ENCODE measurements at regions not wholly inside any gene's neighbourhood (a gene's known extent, or its start where the extent isn't known, plus 50 kb on each side); places are given as distances from the start of the nearest gene placed in this dataset.

- in situ Hi-C loops (cut with MboI; ENCODE audit: low sequenced_read_pairs, unreplicated experiment) = no loop called here
- no peak for DNase-seq (ENCODE audit: low spot score)
Measured at GRCh38 chr12:107845226-107845979, 70.9 kb downstream of the ASCL4 start.

DNA sequence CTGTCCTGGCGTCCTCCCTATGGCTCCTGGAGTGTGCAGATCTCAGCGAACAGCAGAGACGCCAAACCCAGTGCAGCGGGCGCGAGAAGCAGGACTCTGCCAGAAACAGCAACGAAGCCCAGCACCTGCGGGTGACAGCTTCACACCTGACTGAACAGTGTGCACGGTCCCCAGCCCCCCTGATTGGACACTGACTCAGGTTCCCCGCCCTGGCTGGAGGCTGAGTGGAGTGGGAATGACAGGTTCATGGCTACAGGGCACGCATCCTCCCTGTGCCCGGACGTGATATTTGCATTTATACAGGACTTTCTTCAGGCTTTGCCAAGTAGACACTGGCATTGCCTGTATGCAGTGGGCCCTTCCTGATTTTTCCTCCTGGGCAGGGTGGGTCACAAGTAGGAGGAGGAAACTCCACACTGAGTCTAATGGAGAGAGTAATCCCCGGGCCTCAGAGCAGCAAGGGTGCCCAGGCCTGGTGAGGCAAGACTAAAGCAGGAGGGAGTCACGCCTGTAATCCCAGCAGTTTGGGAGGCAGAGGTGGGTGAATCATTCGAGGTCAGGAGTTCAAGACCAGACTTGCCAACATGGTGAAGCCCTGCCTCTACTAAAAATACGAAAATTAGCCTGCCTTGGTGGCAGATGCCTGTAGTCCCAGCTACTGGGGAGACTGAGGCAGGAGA is 71.6 kb downstream of the ASCL4 start:
- in situ Hi-C loops (cut with MboI; ENCODE audit: low sequenced_read_pairs, unreplicated experiment) = no loop called here
- TF ChIP-seq CTCF (IDR thresholded peaks at IDR 0.05; ENCODE audit: borderline replicate concordance, control extremely low read depth, extremely low read depth, insufficient read depth, missing control alignments) = no peak
- DNase-seq (ENCODE audit: low spot score) = no peak

More at GRCh38 chr12:107845226-107845979, 70.9 kb downstream of the ASCL4 start:
- TF ChIP-seq CTCF (IDR thresholded peaks at IDR 0.05; ENCODE audit: borderline replicate concordance, control extremely low read depth, extremely low read depth, insufficient read depth, missing control alignments) = no peak

DNA sequence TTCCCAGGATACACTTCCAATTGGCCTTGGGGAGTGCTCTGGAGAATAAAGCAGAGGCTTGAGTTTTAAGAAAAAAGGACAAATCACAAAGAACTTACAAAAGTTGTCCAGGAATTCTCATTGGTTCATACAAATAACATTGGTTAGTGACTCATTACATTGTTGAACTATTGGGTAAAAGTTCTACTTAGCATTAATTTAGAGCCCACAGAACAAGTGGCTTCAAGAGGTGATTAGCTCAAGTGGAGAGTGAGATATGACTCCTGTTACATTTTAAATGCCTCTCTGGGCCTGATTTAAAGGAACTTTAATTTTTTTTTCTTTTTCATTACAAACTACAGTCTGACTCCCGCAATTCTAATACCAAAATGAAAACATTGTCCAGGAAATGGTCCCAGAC is 72.9 kb downstream of the ASCL4 start:
- in situ Hi-C loops (cut with MboI; ENCODE audit: low sequenced_read_pairs, unreplicated experiment) = no loop called here
- no peak for TF ChIP-seq CTCF (IDR thresholded peaks at IDR 0.05; ENCODE audit: borderline replicate concordance, control extremely low read depth, extremely low read depth, insufficient read depth, missing control alignments)
- DNase-seq (ENCODE audit: low spot score) = no peak

GRCh38 chr12:107847830-107848229 is 73.3 kb downstream of the ASCL4 start:
- no peak for DNase-seq (ENCODE audit: low spot score)

GRCh38 chr12:107853479-107853878 is 79.0 kb downstream of the ASCL4 start:
- no peak for TF ChIP-seq CTCF (IDR thresholded peaks at IDR 0.05; ENCODE audit: borderline replicate concordance, control extremely low read depth, extremely low read depth, insufficient read depth, missing control alignments)
- DNase-seq (ENCODE audit: low spot score) = no peak
- in situ Hi-C loops (cut with MboI; ENCODE audit: low sequenced_read_pairs, unreplicated experiment) = no loop called here

More at GRCh38 chr12:107847830-107848229, 73.3 kb downstream of the ASCL4 start:
- TF ChIP-seq CTCF (IDR thresholded peaks at IDR 0.05; ENCODE audit: borderline replicate concordance, control extremely low read depth, extremely low read depth, insufficient read depth, missing control alignments) = no peak
- in situ Hi-C loops (cut with MboI; ENCODE audit: low sequenced_read_pairs, unreplicated experiment) = no loop called here

- no peak for DNase-seq (ENCODE audit: low spot score)
- no peak for TF ChIP-seq CTCF (IDR thresholded peaks at IDR 0.05; ENCODE audit: borderline replicate concordance, control extremely low read depth, extremely low read depth, insufficient read depth, missing control alignments)
- in situ Hi-C loops (cut with MboI; ENCODE audit: low sequenced_read_pairs, unreplicated experiment) = no loop called here
Measured at GRCh38 chr12:107855471-107855870, 81.0 kb downstream of the ASCL4 start.

Data from GM13976 (cell line).